ENCODE measurements at regions not wholly inside any gene's neighbourhood (a gene's known extent, or its start where the extent isn't known, plus 50 kb on each side); places are given as distances from the start of the nearest gene placed in this dataset.
"Not testable (repeated sequence)": the region's sequence is repeated elsewhere in the genome, so short reads cannot be mapped to it uniquely, and the experiment has no call there.

DNA sequence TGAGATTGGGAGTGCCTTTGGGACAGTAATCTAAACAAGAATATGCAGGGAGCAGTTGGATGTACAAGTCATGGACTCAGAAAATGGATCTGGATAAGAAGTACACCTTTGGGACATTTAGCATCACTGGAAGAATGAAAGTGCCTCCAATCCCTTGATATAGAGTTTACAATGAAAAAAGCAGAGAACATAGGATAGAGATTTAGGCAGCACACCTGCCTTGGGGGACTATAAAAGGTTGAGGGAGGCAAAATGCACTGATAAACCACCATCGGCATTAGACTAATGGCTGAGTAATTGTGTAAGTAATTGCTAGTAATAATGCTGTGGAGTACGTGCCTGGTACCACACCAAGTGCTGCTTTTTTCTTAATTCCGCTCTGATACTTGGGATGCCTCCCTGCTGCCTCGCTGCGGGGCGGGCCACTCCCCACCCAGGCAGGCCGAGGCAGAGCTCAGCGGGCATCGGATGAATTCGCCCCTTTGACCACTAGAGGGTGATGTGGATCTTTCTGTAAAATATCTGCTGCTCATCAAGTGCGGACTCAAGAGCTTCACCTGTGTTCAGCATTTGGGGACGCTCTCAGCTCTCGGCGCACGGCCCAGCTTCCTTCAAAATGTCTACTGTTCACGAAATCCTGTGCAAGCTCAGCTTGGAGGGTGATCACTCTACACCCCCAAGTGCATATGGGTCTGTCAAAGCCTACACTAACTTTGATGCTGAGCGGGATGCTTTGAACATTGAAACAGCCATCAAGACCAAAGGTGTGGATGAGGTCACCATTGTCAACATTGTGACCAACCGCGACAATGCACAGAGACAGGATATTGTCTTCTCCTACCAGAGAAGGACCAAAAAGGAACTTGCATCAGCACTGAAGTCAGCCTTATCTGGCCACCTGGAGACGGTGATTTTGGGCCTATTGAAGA is 99.9 kb downstream of the ANKRD18B start:
- FAIRE-seq (no peak), DNase-seq (ENCODE audit: insufficient read length, low spot score) (peak; percentile 62)

GRCh38 chr9:33628318-33628717 is 104.3 kb downstream of the ANKRD18B start:
- not testable (repeated sequence) for DNase-seq (ENCODE audit: insufficient read length, low spot score); FAIRE-seq

GRCh38 chr9:33628865-33629410 is 104.9 kb downstream of the ANKRD18B start:
- no peak for DNase-seq (ENCODE audit: insufficient read length, low spot score)
- no peak for FAIRE-seq

- no peak for FAIRE-seq
- no peak for DNase-seq (ENCODE audit: insufficient read length, low spot score)
These were observed 109.6 kb downstream of the ANKRD18B start for GRCh38 chr9:33633636-33634035.

GRCh38 chr9:33637881-33638280 is 113.8 kb downstream of the ANKRD18B start:
- no peak for DNase-seq (ENCODE audit: insufficient read length, low spot score)
- no peak for FAIRE-seq

DNA sequence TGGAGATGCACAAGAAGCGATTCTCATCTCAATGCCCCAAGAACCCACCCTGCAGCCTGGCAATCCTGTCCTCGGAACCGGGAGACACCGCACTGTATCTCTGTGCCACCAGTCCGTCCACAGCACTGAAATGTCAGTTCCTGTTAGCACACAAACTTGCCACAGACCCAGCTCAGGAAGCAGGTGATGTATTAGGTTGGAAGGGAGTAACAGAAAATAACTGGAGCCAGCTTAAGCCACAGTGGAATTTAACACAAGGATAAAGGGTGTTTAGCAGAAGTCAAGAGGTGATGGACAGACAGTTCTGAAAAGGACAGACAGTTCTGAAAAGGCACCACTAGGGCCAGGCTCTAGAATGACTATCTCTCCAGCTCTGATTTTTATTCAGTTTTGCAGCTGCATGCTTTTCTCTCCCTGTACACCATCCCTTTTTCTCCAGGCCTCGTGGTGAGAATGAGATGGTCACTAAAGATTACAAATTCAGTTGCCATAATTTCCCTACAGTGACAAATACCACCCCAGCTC is 114.4 kb downstream of the ANKRD18B start:
- FAIRE-seq (no peak), DNase-seq (ENCODE audit: insufficient read length, low spot score) (no peak)

DNA sequence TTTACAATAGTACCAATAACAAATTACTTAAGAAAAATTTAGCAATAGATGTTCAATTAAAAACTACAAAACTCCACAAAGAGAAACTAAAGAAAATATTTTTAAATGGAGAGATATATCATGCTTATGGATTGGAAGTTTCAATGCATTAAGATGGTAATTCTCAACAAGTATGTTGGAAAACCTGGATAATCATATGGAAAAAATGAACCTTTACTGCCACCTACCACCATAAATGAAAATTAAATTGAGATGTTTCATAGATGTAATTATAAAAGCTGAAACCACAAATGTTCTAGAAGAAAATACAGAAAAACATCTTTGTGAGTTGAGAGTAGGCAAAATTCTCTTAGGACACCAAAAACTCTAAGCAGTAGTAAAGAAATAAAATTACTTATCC is 121.7 kb downstream of the ANKRD18B start:
- FAIRE-seq (no peak), DNase-seq (ENCODE audit: insufficient read length, low spot score) (no peak)

DNA sequence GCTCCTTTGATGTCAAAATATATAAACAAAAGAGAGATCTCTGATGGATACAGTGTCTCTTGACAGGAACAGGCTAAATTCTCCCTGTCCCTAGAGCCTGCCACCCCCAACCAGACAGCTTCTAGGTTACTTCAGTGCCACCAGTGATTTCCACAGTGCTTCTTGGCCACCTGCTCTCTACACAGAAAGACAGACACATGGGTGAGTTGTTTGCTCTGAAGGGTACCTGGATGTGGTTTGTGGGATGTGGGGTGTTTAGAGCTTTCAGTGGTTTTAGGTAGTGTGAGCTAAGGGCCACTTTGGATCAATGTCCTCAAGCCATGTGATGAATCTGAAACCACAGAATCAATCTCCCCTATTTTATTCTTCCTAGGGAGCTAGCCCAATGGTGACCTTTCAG is 125.4 kb downstream of the ANKRD18B start:
- FAIRE-seq = no peak
- no peak for DNase-seq (ENCODE audit: insufficient read length, low spot score)

GRCh38 chr9:33651125-33651524 is 127.1 kb downstream of the ANKRD18B start:
- no peak for DNase-seq (ENCODE audit: insufficient read length, low spot score)
- FAIRE-seq = no peak

- no peak for DNase-seq (ENCODE audit: insufficient read length, low spot score)
- FAIRE-seq = no peak
These were observed 135.4 kb upstream of the PRSS3 start for GRCh38 chr9:33659921-33660320.

DNA sequence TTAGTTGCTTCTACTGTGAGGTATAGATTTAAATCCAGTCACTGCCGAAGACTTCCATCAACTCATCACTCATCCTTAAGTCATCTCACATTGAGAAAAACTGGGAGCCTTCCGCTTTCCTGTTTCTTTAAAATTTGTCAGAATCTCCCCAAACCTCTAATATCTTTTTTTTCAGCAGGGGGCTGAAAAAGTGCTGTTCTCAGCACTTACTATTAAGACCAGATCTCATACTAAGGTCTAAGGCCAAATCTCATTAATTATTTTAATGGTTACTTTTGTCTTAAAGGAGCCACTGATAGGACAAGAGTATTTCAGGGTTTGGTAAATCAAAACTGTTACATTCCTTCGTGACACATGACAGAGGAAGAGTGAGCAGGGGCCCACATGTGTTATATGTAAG is 134.6 kb upstream of the PRSS3 start:
- FAIRE-seq = no peak
- DNase-seq (ENCODE audit: insufficient read length, low spot score) = no peak

DNA sequence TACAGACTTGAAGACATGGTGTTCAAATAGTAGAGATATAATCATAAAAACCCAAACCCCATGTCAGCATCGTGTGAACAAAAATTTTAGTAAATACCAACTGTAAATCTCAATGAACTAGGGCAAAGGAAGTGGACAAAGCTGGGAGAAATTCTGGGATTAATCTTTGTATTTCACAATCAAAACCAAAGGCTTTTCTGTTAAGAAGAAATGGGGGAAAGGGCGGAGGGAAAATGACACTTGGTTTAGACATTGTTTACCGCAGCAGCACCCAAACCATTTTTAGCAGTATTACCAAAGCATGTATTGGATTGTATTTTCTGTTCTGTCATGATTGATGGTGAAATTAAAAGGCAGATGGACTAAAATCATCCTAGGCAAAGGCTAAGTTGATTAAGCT is 134.2 kb upstream of the PRSS3 start:
- DNase-seq (ENCODE audit: insufficient read length, low spot score) = no peak
- FAIRE-seq = no peak

DNA sequence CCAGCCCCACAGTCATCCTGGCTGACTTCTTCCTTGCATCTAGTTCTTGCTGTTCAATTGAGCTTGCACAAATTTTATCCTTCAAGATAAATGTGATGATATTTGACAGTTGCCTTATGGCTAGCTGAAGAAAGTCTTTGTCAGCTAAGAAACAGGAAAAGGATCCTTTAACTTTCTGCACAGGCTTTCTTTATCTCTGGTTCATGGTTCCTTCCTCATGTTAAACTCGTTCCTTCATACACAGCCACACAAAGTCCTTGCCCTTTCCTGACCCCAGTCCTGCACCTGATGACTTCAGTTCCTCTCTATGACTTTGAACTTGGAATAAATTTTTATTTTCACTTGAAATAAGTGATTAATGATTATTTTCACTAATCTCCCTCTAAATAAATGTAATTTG is 132.5 kb upstream of the PRSS3 start:
- DNase-seq (ENCODE audit: insufficient read length, low spot score) (no peak), FAIRE-seq (no peak)

GRCh38 chr9:33676194-33676745 is 119.1 kb upstream of the PRSS3 start:
- FAIRE-seq = not testable (repeated sequence)

DNA sequence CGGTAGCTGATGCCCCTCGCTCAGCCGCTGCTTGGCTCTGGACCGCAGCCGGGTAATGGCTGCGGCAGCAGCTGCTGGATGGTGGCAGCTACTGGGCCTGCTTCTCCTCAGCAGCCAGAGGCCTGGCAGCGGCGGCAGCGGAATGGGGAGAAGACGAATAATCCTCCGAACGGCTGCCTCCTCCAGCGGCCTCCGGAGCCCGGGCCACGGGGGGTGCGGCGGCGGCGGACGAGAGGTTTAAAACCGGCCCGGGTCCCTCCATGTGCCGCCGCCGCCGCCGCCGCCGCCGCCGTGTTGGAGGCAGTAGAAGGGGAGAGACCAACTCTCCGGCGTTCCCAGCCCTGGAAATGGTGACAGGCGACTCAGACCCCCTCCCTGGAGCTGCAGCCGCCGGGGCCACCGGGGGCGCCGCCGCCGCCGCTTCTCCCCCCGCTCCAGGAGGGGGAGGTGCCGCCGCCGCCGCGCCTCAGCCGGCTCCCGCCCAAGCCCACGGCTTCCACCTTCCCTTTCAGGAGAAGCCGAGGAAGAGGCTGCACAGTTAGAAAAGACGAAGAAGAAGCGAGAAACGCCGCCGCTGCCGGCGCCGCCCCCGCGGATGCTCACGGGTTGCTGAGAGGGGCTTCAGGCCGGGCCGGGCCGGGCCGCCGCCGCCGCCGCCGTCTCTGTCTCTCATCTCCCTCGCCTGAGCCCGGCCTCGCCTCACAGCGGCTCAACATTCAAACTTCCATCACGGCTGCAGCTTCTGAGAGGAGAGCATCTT is 118.4 kb upstream of the PRSS3 start:
- peak; percentile 20 for DNase-seq (ENCODE audit: insufficient read length, low spot score)
- no peak for FAIRE-seq

More at GRCh38 chr9:33676194-33676745, 119.1 kb upstream of the PRSS3 start:
- DNase-seq (ENCODE audit: insufficient read length, low spot score) = not testable (repeated sequence)

- no peak for DNase-seq (ENCODE audit: insufficient read length, low spot score)
- FAIRE-seq = no peak
These were observed 117.9 kb upstream of the PRSS3 start for GRCh38 chr9:33677506-33677809.

- FAIRE-seq = no peak
- no peak for DNase-seq (ENCODE audit: insufficient read length, low spot score)
These were observed 117.4 kb upstream of the PRSS3 start for GRCh38 chr9:33677961-33678360.

GRCh38 chr9:33682551-33682950 is 112.8 kb upstream of the PRSS3 start:
- DNase-seq (ENCODE audit: insufficient read length, low spot score) (no peak), FAIRE-seq (no peak)

DNA sequence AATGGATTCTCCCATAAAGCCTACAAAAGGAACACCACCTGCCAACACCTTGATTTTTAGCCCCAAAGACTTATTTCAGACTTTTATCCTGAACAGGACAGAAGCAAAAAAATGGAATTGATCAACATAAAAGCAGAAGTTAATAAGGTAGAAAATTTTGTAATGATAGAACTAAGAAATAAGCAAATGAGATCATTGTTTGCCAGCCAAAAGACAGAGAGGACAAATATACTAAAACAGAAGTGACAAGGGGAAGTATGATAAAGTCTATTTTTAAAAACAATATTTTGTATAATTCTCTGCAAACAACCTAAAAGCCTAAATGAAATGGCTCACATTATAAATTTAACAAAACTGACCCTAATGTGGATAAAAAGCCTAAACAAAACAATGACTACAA is 110.5 kb upstream of the PRSS3 start:
- FAIRE-seq (no peak), DNase-seq (ENCODE audit: insufficient read length, low spot score) (no peak)

DNA sequence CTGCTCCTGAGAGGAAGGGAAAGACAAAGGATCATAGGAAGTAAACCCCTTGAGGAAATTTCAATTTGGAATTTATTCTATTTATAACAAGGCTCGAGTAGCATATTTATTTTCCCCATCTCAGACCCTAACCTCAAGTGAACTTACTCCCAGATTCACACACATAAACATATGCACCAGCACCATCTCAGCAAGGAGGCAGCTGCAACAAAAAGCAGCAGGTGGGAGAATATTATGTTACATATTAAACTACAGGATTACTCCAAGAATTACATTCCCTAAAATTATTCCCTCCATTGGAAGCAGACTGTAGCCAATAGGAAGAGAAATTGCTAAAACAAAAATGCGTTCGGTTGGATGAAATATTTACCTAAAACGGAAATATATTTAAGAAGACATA is 108.4 kb upstream of the PRSS3 start:
- FAIRE-seq (no peak), DNase-seq (ENCODE audit: insufficient read length, low spot score) (no peak)

- DNase-seq (ENCODE audit: insufficient read length, low spot score) (no peak), FAIRE-seq (no peak)
These were observed 107.6 kb upstream of the PRSS3 start for GRCh38 chr9:33687779-33688178.
